Dedifferentiated amniotic fluid mesenchymal stem cell (primary cell): ENCODE measurements at regions not wholly inside any gene's neighbourhood (a gene's known extent, or its start where the extent isn't known, plus 50 kb on each side); places are given as distances from the start of the nearest gene placed in this dataset.
"Not testable (repeated sequence)": the region's sequence is repeated elsewhere in the genome, so short reads cannot be mapped to it uniquely, and the experiment has no call there.

Source experiments
- DNase-seq: peaks from one replicate; pipeline ENCODE4 v3.0.0-alpha.2; 2016; ENCODE audit errors: extremely low spot score

DNA sequence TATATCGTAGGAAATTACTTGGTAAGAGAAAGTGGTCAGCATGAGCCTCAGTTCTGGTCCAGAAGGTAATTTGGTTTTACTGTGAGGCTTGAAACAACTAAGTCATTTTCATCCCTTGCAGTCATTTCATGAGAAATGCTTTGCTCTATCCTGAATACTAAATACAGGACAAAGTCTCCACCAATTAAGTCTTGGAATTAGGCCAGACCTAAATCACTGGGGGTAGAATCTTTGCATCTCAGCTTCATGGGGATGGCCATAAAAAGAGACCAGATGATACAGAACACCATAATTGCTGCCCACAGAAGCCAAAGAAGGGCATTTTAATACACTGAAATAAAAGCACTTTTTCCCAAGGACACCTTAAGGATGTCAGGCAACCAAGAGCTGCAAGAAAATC, 277.9 kb upstream of the DCN start:
- no peak for DNase-seq

DNA sequence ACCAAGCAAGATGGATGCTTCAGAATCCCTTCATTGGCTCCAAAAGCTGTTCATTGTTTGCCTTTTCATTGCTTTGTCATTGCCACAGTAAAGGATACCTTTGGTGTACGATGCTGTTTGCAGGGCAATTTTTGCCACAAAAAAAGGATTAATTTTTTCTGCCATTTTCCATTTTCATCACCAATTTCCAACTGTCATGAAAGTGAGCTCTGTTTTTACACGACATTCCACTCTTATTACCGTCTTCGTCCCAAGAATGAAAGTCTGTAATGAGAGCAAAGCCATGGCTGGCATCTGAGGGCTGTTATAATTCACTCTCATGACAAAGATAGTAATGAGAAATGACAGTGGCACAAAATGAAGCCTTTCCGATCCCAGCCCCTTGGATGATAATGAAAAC, 272.7 kb upstream of the DCN start:
- no peak for DNase-seq

DNA sequence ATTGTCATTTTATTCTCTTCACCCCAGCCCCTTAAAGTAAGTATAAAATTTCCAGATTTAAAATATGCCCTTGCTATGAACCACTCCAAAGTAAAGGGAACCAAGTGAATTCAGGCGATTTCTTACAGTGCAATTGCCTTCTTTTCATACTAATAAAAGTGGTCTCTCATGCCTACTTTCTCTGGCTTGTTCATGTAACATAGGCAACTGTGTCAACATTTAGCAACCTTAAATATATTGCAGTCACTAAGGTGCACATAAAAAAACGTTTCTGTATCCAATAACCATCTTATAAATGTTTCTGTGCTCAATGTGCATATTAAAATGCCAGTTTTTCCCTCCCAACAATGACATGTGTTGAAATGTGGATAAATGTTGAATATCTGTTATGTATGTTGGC, 271.6 kb upstream of the DCN start:
- no peak for DNase-seq

DNA sequence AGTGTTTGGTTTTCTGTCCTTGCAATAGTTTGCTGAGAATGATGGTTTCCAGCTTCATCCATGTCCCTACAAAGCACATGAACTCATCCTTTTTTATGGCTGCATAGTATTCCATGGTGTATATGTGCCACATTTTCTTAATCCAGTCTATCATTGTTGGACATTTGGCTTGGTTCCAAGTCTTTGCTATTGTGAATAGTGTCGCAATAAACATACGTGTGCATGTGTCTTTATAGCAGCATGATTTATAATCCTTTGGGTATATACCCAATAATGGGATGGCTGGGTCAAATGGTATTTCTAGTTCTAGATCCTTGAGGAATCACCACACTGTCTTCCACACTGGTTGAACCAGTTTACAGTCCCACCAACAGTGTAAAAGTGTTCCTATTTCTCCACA, 269.8 kb upstream of the DCN start:
- not testable (repeated sequence) for DNase-seq

DNA sequence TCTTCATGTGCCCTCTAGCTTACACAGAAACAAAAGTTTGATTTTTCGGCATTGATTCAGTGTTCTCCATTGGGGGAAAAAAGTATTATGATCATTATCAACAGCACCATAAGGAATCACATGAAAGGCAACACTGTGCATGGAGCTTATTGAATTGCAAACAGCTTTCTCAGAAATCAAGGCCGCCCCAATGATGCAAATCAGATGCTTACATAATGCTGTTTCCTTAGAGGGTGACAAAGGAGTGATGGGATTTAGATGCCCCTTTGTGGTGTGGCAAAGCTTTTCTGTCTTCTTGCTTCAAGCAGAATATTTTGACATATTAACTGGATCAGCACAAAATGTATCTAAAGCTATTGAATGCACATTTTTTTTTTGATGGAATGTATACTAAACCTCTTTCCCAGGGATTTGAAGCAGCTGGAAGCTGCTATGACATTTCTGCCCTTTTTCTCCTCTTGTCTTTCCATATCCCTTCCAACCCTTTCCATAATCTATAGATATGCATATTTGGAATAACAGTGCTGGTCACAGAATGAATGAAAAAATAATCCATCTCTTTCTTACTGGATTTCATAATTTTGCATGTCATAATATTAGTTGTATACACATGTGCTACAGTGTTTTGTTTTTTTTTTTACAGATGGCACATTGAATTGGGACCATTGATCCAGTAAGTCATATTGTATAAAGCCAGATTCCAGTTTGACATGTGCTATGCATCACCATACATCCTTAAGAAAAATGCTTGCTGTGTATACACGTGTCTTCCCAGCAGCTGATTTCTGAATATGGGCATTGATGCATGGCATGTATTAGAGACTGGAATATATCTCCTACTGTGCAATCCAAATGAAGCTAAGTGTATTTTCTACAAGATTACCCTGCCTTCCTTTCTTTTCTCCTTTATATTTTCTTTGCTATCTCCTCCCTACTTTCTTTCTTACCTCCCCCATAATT, 259.7 kb upstream of the DCN start:
- no peak for DNase-seq

DNA sequence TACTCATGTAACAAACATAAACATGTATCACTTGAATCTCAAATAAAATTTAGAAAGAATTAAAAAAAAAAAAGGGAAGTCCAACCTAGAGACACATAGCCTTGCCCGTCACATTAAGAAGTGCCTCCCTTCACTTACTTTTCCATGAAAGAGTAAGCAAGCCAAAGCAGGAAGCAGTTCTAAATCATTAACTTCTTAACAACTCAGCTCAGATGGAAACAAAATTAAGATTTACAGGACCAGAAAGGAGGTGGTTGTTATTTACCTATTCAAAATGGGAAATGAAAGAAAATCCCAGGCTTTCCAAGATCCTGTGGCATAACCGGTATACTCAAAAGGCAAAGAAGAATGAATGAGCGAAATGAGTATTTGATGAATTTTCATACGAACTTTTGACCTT, 258.6 kb upstream of the DCN start:
- DNase-seq: no peak

DNA sequence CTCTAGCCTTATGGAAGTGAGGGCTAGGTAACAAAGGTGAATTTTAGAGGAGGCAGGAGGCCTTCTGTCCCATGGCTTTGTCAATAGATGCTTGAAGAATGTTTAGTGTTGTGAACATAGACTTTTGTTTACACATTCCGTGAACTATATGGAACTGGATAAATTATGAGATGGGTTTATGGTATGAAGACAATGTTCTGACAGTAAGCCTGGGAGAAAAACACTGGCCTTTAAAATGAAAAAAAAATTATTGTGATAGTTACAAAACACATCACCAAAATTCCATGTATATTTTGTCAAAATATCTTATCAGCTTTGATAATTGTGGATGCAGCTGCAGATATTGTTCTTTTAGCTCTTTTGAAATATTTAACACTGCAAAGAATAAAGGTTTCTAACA, 251.5 kb upstream of the DCN start:
- no peak for DNase-seq

DNA sequence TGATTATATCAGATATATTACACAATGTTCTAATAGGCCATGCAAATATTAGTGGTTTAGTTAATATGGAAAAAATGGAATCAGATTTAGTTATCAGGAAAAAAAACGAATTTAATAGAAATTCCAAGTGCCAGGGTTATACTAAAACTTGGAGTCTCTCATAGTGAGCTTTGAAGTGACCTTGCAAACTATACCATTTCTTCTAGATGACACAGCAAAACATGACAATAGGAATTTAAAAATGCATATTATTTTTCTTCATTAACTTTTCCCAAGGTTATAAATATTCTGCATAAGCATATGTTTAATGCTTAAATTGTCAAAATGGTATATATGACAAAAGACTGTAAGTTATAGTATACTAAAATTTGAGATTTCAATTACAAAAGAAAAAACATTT, 250.1 kb upstream of the DCN start:
- no peak for DNase-seq

DNA sequence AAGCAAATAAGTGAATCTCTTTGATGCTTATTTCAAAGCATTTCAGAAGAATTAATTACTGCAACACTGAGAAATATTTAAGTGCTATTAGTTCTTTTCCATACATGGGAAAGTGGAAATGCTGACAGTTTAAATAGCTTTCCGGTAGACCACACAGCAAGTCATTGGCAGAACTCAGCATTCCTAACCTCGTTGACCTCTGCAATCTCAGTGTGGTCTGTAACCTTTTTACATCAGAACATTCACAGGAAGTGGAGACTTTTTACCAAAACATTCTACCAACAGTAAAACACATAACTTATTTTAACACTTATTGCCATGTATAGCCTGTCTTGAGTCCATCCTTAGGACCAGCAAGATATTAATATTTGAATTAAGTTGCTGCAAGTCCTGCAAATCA, 249.5 kb upstream of the DCN start:
- no peak for DNase-seq

DNA sequence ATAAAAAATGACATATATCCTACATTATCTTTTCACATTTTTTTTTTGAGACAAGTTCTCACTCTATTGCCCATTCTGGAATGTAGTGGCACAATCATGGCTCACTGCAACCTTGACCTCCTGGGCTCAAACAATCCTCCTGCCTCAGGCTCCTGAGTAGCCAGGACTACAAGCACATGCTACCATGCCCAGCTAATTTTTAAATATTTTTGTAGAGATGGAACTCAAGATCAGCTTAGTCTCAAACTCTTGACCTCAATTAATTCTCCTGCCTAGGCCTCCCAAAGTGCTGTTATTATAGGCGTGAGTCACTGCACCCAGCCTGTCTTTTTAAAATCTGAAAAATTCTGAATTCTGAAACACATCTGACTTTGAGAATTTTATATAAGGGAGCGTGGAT, 241.9 kb upstream of the DCN start:
- DNase-seq: no peak

DNA sequence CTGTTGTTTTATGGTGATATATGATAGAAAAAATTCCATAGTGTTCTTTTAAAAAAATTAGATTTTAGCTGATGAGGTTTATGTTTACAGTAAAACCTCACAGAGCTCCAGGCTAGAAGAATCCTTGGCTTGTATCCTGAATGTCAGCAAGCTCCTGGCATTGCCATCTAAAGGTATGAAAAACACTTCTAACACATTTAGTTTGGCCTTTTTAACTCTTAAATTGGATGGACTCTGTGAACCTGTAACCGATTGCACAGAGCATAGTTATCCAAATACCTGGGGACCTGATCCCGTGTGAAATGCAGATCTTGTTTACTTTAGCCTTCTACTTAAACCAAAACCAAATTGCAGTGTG, 241.1 kb upstream of the DCN start:
- DNase-seq: no peak

DNA sequence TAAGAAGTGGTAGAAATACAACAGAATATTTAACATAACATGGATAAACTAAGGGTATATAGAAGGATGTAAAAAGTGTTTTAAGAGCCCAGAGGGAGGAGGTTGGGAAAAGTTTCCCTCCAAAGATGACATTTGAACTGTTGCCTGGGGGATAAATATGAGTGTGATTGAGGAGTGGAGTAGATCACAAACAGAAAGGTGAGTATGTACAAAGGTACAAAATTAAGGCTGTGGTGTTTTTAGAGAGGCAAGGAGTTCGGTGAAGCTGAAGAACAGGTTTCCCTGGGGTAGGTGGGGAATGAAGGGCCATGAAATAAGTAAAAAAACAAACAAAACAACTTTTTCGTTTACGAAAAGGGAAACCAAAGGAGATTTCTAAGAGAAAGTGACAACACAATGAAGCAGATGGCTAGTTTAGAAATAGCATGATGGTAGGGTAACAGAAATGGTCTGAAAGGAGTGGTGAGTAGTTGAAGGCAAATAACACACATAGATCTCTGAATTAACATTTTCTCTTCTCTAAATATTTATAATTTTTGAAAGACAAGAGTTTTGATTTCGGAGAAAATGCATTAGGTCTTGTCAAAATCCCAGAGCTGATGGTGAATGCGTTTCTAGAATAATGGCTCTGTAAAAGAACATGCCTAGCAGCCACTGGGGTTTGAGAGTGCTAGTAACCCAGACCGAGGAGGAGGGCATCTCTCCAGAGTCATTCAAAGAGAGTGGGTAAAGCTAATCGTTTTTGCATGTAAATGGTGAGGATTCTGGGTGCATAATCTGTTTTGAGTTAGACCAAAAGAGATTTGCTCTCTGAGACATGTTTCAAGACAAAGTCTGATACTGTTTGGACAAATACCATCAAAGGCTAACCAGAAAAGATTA, 240.4 kb upstream of the DCN start:
- DNase-seq: no peak

DNA sequence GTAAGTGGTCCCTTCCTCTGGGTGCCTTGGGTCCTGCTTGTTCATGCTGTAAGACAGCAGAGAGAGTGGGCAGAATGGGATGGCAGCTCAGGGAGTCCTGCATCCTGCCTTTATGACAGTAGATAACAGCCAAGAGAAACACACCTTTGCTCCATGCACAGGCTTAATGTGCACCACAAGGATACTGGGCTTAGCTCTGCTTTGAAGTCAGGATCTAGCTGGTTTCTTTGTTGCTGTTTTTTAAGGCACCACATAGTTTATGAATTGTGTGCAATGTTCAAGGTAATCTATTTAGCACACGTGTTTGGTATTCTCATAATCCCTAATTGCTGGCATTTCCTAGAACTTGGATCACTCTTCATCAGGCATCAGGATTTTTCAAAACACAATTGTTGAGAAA, 239.5 kb upstream of the DCN start:
- no peak for DNase-seq

DNA sequence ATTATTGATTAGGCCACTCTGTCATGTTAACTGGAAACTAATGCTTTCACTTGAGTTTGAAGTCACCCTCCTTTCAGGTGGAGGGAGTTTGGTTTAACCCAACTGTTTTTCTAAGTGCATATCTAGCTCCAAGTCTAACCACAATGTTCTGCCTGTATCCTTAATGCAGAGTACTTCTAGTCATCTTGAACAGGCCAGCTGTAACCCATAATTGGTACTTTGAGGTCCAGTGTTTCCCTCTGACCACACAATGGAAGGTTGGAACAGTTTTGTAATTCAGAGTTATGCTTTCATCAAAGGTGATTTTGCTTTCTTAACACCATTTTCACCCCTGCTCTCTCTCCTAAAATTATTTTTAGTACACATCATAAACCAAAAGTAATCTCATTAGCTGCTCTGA, 237.2 kb upstream of the DCN start:
- DNase-seq: no peak

DNA sequence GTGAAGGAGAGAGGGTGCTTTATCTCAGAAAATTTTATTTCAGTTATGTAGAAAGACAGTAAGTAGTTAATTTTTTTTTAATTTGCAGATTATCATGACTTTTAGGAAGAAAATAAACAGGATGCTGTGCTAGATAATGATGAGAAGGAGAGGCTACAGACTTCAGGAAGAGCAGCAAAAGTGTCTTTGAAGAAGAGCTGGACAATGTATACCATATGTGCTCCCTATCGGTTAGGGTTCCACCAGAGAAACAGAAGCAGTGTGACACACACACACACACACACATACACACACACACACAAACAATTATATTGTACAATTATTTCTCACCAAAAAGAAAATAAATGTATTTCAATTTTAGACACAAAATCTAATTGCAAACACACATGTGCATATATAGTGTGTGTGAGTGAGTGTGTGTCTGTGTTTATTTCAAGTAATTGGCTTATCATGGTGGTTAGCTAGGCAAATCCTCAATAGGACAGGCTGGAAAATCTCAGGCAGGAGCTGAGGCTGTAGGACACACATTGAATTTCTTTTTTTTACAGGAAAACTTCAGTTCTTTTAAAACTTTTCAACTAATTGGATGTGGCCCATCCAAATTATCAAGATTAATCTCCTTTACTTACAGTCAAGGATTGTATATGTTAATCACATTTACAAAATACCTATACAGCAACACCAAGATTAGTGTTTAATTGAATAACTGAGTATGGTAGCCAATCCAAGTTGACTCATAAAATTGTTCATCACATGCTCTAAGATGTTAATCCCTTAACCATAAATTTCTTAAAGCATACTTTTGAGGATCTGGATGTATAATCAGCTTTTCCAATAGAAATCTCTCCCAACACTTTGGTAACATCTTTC, 235.8 kb upstream of the DCN start:
- no peak for DNase-seq

DNA sequence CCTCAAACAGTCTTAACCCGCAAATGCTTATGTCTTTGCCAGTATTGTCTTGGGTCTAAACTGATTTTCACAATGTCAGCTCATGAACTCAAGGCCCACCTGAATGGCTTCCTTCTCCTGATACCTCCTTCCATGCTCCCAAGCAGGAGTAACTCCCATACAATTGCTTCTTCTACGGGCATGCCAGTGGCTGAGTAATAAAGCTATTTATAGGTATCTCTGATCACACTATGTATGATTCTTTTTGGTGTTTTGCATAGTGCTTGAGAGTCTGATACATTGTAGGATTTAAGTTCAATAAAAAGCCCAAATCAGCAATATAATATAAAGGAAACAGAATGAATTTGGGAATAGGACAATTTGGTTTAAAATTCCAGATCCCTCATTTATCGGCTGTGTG, 235.0 kb upstream of the DCN start:
- DNase-seq: no peak

DNA sequence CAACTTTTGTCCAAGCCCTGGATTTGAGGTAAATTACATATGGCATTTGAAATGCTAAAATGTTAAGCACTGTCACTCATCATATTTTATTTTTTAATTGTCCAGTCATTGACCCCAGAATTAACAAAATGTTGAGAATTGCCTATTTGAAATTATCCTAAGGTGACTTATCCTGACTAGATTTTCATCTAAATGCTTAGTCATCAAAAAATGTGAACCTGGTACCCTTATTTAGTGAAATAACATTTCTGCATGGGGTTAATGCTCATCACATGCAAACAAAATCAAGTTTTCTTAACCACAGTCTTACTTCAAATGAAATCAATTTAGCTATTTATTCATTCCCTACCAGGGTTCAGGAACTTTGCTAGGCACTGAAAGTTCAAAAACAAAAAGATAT, 232.0 kb upstream of the DCN start:
- DNase-seq: no peak

DNA sequence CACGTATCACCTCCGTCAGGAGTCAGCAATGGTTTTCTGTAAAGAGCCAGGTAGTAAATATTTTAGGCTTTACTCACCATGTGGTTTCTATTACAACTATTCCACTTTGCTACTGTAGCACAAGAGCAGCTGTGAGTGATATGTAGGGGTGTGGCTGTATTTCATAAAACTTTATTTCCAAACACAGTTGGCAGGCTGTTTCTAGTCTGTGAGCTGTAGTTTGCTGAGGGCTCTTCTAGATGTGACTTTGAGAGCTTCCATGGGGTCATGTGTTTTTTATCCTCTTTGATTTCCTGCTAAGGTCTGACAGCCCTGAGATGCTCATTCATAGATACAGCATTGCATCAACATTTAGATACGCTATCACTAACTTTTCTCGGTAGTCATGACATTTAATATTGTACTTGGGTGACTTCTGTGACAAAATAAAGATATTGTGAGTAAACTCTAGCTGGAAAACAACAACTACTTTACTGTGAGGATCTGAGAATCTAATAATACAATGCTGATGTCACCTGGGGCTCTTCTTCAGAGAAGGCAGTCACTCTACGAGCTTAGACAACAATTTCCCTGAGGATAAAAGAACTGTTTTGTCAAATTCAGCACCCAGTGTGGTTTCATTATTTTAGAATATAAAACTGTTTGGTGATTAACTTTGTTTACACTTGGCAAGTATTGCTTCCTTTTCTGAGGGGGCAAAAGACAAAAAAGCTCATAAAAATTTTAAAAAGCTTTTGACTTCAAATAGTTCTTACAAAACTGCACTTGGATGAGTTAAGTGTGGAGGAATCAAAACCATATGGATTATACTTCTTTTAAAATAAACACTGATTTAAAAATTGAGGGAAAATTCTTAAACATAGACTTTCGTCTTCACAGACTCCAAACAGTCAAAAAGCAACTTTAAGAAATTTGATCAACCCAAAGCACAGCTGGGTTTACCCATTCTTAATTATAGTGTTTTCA, 231.2 kb upstream of the DCN start:
- DNase-seq: peak; percentile 46

DNA sequence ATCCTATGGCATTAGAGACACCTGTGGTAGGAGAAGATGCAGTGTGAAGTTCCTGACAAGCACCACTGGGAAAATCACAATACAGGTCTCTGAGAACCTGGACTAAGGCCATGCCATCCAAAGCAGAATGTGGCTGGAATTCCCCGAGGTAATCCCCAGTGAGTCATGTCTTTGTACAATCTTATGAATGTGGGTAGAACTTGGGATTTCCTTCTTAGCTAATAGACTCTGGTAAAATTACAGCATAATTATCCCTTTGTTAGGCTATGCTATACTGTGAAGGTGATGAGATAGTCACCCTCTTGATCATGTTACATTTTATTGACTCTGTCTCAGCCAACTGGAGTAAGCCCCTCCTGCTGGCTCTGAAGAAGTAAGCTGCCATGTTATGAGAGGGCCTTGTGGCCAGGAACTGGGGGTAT, 224.3 kb upstream of the DCN start:
- no peak for DNase-seq

DNA sequence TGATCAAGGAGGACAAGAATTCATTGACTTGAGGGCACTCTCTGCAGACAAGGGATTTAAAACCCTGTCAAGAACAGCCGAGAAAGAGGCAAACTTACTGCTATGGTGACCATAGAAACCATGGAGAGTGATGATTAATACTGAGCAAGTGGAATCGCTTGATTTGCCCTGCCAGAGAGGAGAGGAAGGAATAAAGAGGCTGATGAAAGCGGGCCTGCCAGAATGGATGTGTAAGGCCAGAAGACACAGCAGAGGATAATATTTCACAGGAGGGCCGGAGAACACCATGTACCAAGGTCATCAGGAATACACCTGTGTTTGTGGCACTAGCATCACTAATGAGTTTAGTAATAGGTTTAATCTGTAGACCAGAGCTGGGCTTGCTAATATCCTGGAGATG, 221.8 kb upstream of the DCN start:
- no peak for DNase-seq

DNA sequence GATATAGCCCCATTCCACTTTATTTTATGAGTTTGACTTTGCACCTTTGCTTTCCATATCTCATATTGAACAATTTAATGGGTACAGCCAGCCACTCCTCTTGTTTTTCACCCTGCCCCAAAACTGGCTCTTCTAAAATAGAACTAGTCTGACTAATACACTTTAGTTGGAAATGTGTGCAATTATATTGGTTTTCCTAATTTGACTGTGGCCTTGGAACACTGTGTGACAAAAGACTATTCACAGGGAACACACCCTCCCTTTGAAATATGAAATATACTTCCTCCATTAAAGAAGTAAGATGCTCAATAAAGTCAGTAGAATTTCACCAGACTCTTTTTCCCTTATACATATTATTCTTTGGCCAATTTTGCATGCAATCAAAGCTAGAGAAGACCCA, 218.6 kb upstream of the DCN start:
- DNase-seq: no peak
